Trophoblast cell (in vitro differentiated cells and primary cell): ENCODE measurements at regions not wholly inside any gene's neighbourhood (a gene's known extent, or its start where the extent isn't known, plus 50 kb on each side); places are given as distances from the start of the nearest gene placed in this dataset.

Experiments used
- DNase-seq, 2 donors: peaks; one replicate each; pipeline ENCODE4 v3.0.0-alpha.2; 2016
- H2AFZ ChIP-seq: 2 replicates; pipeline ENCODE4 v1.6.1; 2013; ENCODE audit warnings: low read length, moderate library complexity, mild to moderate bottlenecking; ENCODE audit not compliant: insufficient read depth, poor library complexity
- H2AK5ac ChIP-seq: 2 replicates; pipeline ENCODE4 v1.6.1; 2013; ENCODE audit warnings: mild to moderate bottlenecking, low read length
- H2BK120ac ChIP-seq: 2 replicates; pipeline ENCODE4 v1.6.1; 2013; ENCODE audit warnings: low read length, mild to moderate bottlenecking, moderate library complexity; ENCODE audit not compliant: insufficient read depth, poor library complexity
- H2BK12ac ChIP-seq: 2 replicates; pipeline ENCODE4 v1.6.1; 2013; ENCODE audit warnings: mild to moderate bottlenecking, low read length, moderate library complexity
- H2BK5ac ChIP-seq: 2 replicates; pipeline ENCODE4 v1.6.1; 2013; ENCODE audit warnings: low read length, low read depth, moderate library complexity, mild to moderate bottlenecking; ENCODE audit not compliant: poor library complexity
- H3K14ac ChIP-seq: 2 replicates; pipeline ENCODE4 v1.6.1; 2013; ENCODE audit warnings: mild to moderate bottlenecking, low read length
- H3K18ac ChIP-seq: 2 replicates; pipeline ENCODE4 v1.6.1; 2013; ENCODE audit warnings: mild to moderate bottlenecking, low read length
- H3K23ac ChIP-seq: 2 replicates; pipeline ENCODE4 v1.6.1; 2013; ENCODE audit warnings: low read length
- H3K27ac ChIP-seq: 2 replicates; pipeline ENCODE4 v1.5.1; 2013; ENCODE audit warnings: low read depth, mild to moderate bottlenecking, inconsistent platforms, low read length, moderate library complexity
- H3K27me3 ChIP-seq: 2 replicates; pipeline ENCODE4 v1.6.1; 2013; ENCODE audit warnings: inconsistent platforms, mild to moderate bottlenecking, low read length, moderate library complexity; ENCODE audit not compliant: insufficient read depth
- H3K36me3 ChIP-seq, 2 experiments: 1 replicate in 1 of 2; 2 replicates in 1 of 2; pipeline ENCODE4 v1.6.1; 2013; ENCODE audit warnings: low read length in 2 of 2, mild to moderate bottlenecking in 2 of 2, moderate library complexity in 1 of 2; ENCODE audit not compliant: insufficient read depth in 2 of 2, control insufficient read depth in 1 of 2
- H3K4ac ChIP-seq: 2 replicates; pipeline ENCODE4 v1.6.1; 2013; ENCODE audit warnings: low read depth, mild to moderate bottlenecking, low read length, moderate library complexity
- H3K4me1 ChIP-seq, 2 experiments: 1 replicate in 1 of 2; 2 replicates in 1 of 2; pipeline ENCODE4 v1.6.1; 2013; ENCODE audit warnings: low read length in 2 of 2, mild to moderate bottlenecking in 2 of 2, moderate library complexity in 1 of 2; ENCODE audit not compliant: insufficient read depth in 2 of 2, control insufficient read depth in 1 of 2
- H3K4me2 ChIP-seq: 2 replicates; pipeline ENCODE4 v1.6.1; 2013; ENCODE audit warnings: inconsistent platforms, mild to moderate bottlenecking, low read length, moderate library complexity
- H3K4me3 ChIP-seq: 2 replicates; pipeline ENCODE4 v1.5.1; 2013; ENCODE audit warnings: mild to moderate bottlenecking, low read depth, low read length, inconsistent platforms
- H3K79me1 ChIP-seq: one replicate; pipeline ENCODE4 v1.6.1; 2013; ENCODE audit warnings: low read length
- H3K79me2 ChIP-seq: 2 replicates; pipeline ENCODE4 v1.6.1; 2013; ENCODE audit warnings: low read length, mild to moderate bottlenecking; ENCODE audit not compliant: control insufficient read depth, insufficient read depth, poor library complexity
- H3K9ac ChIP-seq: 2 replicates; pipeline ENCODE4 v1.6.1; 2013; ENCODE audit warnings: mild to moderate bottlenecking, low read length
- H3K9me3 ChIP-seq: 2 replicates; pipeline ENCODE4 v1.6.1; 2013; ENCODE audit warnings: low read depth, mild to moderate bottlenecking, control low read depth, inconsistent platforms, low read length; ENCODE audit not compliant: insufficient read depth
- H4K12ac ChIP-seq: 2 replicates; pipeline ENCODE4 v1.6.1; 2013; ENCODE audit warnings: low read depth, mild to moderate bottlenecking, low read length, moderate library complexity
- H4K8ac ChIP-seq: 2 replicates; pipeline ENCODE4 v1.6.1; 2013; ENCODE audit warnings: low read depth, mild to moderate bottlenecking, low read length, moderate library complexity
- H4K91ac ChIP-seq: one replicate; pipeline ENCODE4 v1.6.1; 2013; ENCODE audit warnings: low read depth, mild to moderate bottlenecking, low read length, moderate library complexity
- WGBS: extraction: QIAGEN DNeasy Blood & Tissue Kit; methylation state at CpG from one replicate; pipeline ENCODE4 v1.1.7; 2013; ENCODE audit warnings: missing lambda C conversion rate; ENCODE audit not compliant: insufficient read length, insufficient coverage; ENCODE audit errors: extremely low coverage; 5-methylcytosine and 5-hydroxymethylcytosine counted together

- WGBS: no CpG with 5 or more reads among the region's 2 CpGs
- Histone ChIP-seq H3K4me1 (no peaks in the 10 kb centered on the region), H3K9ac (no peak overlapping the region)
These were observed 884.9 kb downstream of the C6orf118 start for GRCh38 chr6:164424489-164424888.

GRCh38 chr6:164419099-164419498 lies 890.3 kb downstream of the C6orf118 start:
- H3K4me3 ChIP-seq: no peak overlapping the region
- no peak overlapping the region for H2BK5ac ChIP-seq

More at GRCh38 chr6:164424489-164424888, 884.9 kb downstream of the C6orf118 start:
- Histone ChIP-seq H3K18ac (no peak overlapping the region), H3K23ac (no peak overlapping the region), H3K14ac (no peak overlapping the region), H2AFZ (no peak overlapping the region), H4K12ac (no peak overlapping the region), H4K91ac (no peak overlapping the region), H3K9me3 (peaks cover 6% of the 10 kb centered on the region), H3K27me3 (no peaks in the 10 kb centered on the region), H3K79me2 (no peaks in the 10 kb centered on the region), H3K79me1 (no peaks in the 10 kb centered on the region), H3K4ac (no peak overlapping the region), H3K36me3 (no peaks in the 10 kb centered on the region), H4K8ac (no peak overlapping the region), H3K4me2 (no peak overlapping the region), H3K27ac (no peak overlapping the region), H3K4me3 (no peak overlapping the region), H2BK5ac (no peak overlapping the region), H2AK5ac (no peak overlapping the region), H2BK12ac (no peak overlapping the region), H2BK120ac (no peak overlapping the region)
- DNase-seq: no peak

GRCh38 chr6:164418262-164418588 lies 891.2 kb downstream of the C6orf118 start:
- Histone ChIP-seq H3K4me3 (no peak overlapping the region), H4K12ac (no peak overlapping the region), H3K36me3 (no peaks in the 10 kb centered on the region), H3K79me1 (no peaks in the 10 kb centered on the region), H3K79me2 (no peaks in the 10 kb centered on the region), H3K14ac (no peak overlapping the region), H2BK5ac (no peak overlapping the region), H3K4ac (no peak overlapping the region), H3K9ac (no peak overlapping the region), H2AFZ (no peak overlapping the region), H3K4me2 (no peak overlapping the region), H3K23ac (no peak overlapping the region), H3K27me3 (no peaks in the 10 kb centered on the region), H4K91ac (no peak overlapping the region), H3K18ac (no peak overlapping the region), H4K8ac (no peak overlapping the region), H3K9me3 (peaks cover 6% of the 10 kb centered on the region), H2BK12ac (no peak overlapping the region), H2BK120ac (no peak overlapping the region), H3K27ac (no peak overlapping the region), H3K4me1 (no peaks in the 10 kb centered on the region), H2AK5ac (no peak overlapping the region)
- WGBS: no CpG with 5 or more reads among the region's 2 CpGs
- DNase-seq: no peak

More at GRCh38 chr6:164419099-164419498, 890.3 kb downstream of the C6orf118 start:
- no peak overlapping the region for H3K23ac ChIP-seq
- no peak overlapping the region for H3K4ac ChIP-seq
- peak in 1 of 2 donors; percentile 18 for DNase-seq
- no peak overlapping the region for H2AK5ac ChIP-seq
- no peaks in the 10 kb centered on the region for H3K79me1 ChIP-seq
- WGBS: no CpG with 5 or more reads among the region's 4 CpGs
- no peaks in the 10 kb centered on the region for H3K36me3 ChIP-seq
- H3K79me2 ChIP-seq: no peaks in the 10 kb centered on the region
- H3K4me1 ChIP-seq: no peaks in the 10 kb centered on the region
- H4K91ac ChIP-seq: no peak overlapping the region
- no peak overlapping the region for H3K18ac ChIP-seq
- H3K4me2 ChIP-seq: no peak overlapping the region
- no peak overlapping the region for H2BK120ac ChIP-seq
- H4K8ac ChIP-seq: no peak overlapping the region
- peaks cover 6% of the 10 kb centered on the region for H3K9me3 ChIP-seq
- no peak overlapping the region for H3K27ac ChIP-seq
- H2AFZ ChIP-seq: no peak overlapping the region
- H2BK12ac ChIP-seq: no peak overlapping the region
- H3K27me3 ChIP-seq: no peaks in the 10 kb centered on the region
- H4K12ac ChIP-seq: no peak overlapping the region
- H3K14ac ChIP-seq: no peak overlapping the region
- H3K9ac ChIP-seq: no peak overlapping the region

- Histone ChIP-seq H3K36me3 (no peaks in the 10 kb centered on the region), H4K91ac (no peak overlapping the region), H3K9ac (no peak overlapping the region), H3K9me3 (peaks cover 6% of the 10 kb centered on the region), H3K4me1 (no peaks in the 10 kb centered on the region), H3K23ac (no peak overlapping the region), H3K4ac (no peak overlapping the region), H2AK5ac (no peak overlapping the region), H2AFZ (no peak overlapping the region), H4K8ac (no peak overlapping the region), H3K14ac (no peak overlapping the region), H2BK12ac (no peak overlapping the region), H2BK5ac (no peak overlapping the region), H3K4me3 (no peak overlapping the region), H2BK120ac (no peak overlapping the region), H4K12ac (no peak overlapping the region), H3K27ac (no peak overlapping the region), H3K4me2 (no peak overlapping the region), H3K18ac (no peak overlapping the region), H3K27me3 (no peaks in the 10 kb centered on the region), H3K79me1 (no peaks in the 10 kb centered on the region), H3K79me2 (no peaks in the 10 kb centered on the region)
- no CpG with 5 or more reads among the region's 4 CpGs for WGBS
- DNase-seq: no peak
These were observed 891.7 kb downstream of the C6orf118 start for GRCh38 chr6:164417537-164418261.
